ENCODE measurements at regions not wholly inside any gene's neighbourhood (a gene's known extent, or its start where the extent isn't known, plus 50 kb on each side); places are given as distances from the start of the nearest gene placed in this dataset.
"Not testable (repeated sequence)": the region's sequence is repeated elsewhere in the genome, so short reads cannot be mapped to it uniquely, and the experiment has no call there.

- TF ChIP-seq CTCF (IDR thresholded peaks at IDR 0.05); EZH2 (IDR thresholded peaks at IDR 0.05; ENCODE audit: borderline replicate concordance, insufficient read depth, low read depth, low read length, poor library complexity, severe bottlenecking): not testable (repeated sequence)
Measured at GRCh38 chr14:106480287-106480686, 953.9 kb downstream of the TMEM121 start.
